Calu3 (cell line): ENCODE measurements at regions not wholly inside any gene's neighbourhood (a gene's known extent, or its start where the extent isn't known, plus 50 kb on each side); places are given as distances from the start of the nearest gene placed in this dataset.

ENCODE experiments used
- BruUV-seq: library from RNA; stranded (reverse); fragments of 400-500 nt; replicated peaks from 2 replicates; lab custom pipeline; 2021; lab: Mats Ljungman, UMichigan
- CTCF ChIA-PET: fragments of 300-600 bp; sonication (Branson Sonifier 250); formaldehyde crosslinking; loops from one replicate; lab custom pipeline; 2022; ENCODE audit warnings: antibody characterized with exemption; lab: Charles Lee
- DNase-seq: peaks from one replicate; pipeline ENCODE4 v3.0.0; 2022
- H3K27ac Mint-ChIP-seq: one replicate; pipeline ENCODE4 v1.8.0; 2022; ENCODE audit warnings: mixed read lengths; ENCODE audit not compliant: unreplicated experiment
- H3K27me3 Mint-ChIP-seq: one replicate; pipeline ENCODE4 v1.8.0; 2022; ENCODE audit warnings: mixed read lengths; ENCODE audit not compliant: unreplicated experiment
- H3K36me3 Mint-ChIP-seq: one replicate; pipeline ENCODE4 v1.8.0; 2022; ENCODE audit warnings: mild to moderate bottlenecking, moderate library complexity, mixed read lengths; ENCODE audit not compliant: insufficient read depth, unreplicated experiment
- H3K4me1 Mint-ChIP-seq: one replicate; pipeline ENCODE4 v1.8.0; 2022; ENCODE audit warnings: mild to moderate bottlenecking, low read depth, mixed read lengths; ENCODE audit not compliant: unreplicated experiment
- H3K4me3 Mint-ChIP-seq: one replicate; pipeline ENCODE4 v1.8.0; 2022; ENCODE audit warnings: mild to moderate bottlenecking, low read depth, moderate library complexity, mixed read lengths; ENCODE audit not compliant: unreplicated experiment
- H3K9me3 Mint-ChIP-seq: one replicate; pipeline ENCODE4 v1.8.0; 2022; ENCODE audit warnings: low read depth, mixed read lengths; ENCODE audit not compliant: unreplicated experiment
- intact Hi-C: fragments of 100-400 bp; cut with micrococcal nuclease; formaldehyde crosslinking; loops from one replicate; pipeline ENCODE4 v1.10.0; 2022; ENCODE audit not compliant: unreplicated experiment
- TF ChIP-seq, protein P1 (sequence below): fragments of 200-600 bp; IDR thresholded peaks from one replicate; pipeline ENCODE4 v1.8.0; 2022; ENCODE audit warnings: antibody characterized with exemption; ENCODE audit not compliant: unreplicated experiment

DNA sequence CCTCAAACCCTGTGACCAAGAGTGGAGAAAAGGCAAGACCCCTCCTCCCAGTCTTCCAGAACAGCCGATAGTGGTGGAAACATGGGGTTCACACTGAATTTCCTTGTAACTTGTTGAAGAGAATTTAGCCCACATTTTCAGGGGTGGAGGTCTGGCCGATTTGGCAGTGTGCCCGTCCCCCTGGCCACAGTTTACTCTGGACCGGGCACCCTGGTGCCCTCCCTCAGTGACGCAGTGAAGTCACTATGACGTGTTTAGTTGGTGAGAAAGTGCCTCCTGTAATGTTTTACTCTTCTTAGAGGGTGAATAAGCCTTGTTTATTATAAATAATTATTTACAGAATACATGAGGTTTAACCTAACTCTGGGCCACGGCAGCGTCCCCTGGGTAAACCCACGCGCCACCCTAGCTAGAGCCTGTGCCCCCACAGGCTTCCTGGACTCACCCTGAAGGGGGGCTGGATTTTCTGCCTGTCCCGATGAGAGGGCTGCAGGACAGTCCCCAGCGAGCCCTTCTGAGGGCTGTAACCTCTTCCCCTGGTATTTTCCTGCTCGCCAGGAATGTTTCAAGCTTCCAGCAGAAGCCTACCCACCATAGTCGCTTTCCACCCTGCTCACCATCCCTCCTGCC is 316.9 kb downstream of the SEC14L1 start:
- TF ChIP-seq, protein P1, sequence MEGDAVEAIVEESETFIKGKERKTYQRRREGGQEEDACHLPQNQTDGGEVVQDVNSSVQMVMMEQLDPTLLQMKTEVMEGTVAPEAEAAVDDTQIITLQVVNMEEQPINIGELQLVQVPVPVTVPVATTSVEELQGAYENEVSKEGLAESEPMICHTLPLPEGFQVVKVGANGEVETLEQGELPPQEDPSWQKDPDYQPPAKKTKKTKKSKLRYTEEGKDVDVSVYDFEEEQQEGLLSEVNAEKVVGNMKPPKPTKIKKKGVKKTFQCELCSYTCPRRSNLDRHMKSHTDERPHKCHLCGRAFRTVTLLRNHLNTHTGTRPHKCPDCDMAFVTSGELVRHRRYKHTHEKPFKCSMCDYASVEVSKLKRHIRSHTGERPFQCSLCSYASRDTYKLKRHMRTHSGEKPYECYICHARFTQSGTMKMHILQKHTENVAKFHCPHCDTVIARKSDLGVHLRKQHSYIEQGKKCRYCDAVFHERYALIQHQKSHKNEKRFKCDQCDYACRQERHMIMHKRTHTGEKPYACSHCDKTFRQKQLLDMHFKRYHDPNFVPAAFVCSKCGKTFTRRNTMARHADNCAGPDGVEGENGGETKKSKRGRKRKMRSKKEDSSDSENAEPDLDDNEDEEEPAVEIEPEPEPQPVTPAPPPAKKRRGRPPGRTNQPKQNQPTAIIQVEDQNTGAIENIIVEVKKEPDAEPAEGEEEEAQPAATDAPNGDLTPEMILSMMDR, result no peak
- CTCF ChIA-PET, result no interaction called here
- no peak overlapping the region for H3K4me3 Mint-ChIP-seq
- DNase-seq, result no peak
- H3K27ac Mint-ChIP-seq, result no peak overlapping the region
- H3K4me1 Mint-ChIP-seq, result peaks cover 34% of the 10 kb centered on the region
- no peaks in the 10 kb centered on the region for H3K27me3 Mint-ChIP-seq
- intact Hi-C loops, result loop anchor here (10.0 kb wide), 1 partner anchor 123 kb away; no protein-coding TSS in a partner anchor
- peaks cover 63% of the 10 kb centered on the region for H3K36me3 Mint-ChIP-seq
- BruUV-seq, result no TSS peak
- no peaks in the 10 kb centered on the region for H3K9me3 Mint-ChIP-seq

GRCh38 chr17:77458202-77459017 is 317.6 kb downstream of the SEC14L1 start:
- BruUV-seq, result no TSS peak
- Mint-ChIP-seq H3K9me3 (no peaks in the 10 kb centered on the region), H3K27ac (no peak overlapping the region), H3K4me1 (peaks cover 32% of the 10 kb centered on the region), H3K27me3 (no peaks in the 10 kb centered on the region), H3K36me3 (peaks cover 61% of the 10 kb centered on the region), H3K4me3 (no peak overlapping the region)
- intact Hi-C loops, result loop anchor here (10.0 kb wide), 1 partner anchor 124 kb away; no protein-coding TSS in a partner anchor
- TF ChIP-seq, protein P1, result no peak
- CTCF ChIA-PET, result no interaction called here
- DNase-seq, result no peak

DNA sequence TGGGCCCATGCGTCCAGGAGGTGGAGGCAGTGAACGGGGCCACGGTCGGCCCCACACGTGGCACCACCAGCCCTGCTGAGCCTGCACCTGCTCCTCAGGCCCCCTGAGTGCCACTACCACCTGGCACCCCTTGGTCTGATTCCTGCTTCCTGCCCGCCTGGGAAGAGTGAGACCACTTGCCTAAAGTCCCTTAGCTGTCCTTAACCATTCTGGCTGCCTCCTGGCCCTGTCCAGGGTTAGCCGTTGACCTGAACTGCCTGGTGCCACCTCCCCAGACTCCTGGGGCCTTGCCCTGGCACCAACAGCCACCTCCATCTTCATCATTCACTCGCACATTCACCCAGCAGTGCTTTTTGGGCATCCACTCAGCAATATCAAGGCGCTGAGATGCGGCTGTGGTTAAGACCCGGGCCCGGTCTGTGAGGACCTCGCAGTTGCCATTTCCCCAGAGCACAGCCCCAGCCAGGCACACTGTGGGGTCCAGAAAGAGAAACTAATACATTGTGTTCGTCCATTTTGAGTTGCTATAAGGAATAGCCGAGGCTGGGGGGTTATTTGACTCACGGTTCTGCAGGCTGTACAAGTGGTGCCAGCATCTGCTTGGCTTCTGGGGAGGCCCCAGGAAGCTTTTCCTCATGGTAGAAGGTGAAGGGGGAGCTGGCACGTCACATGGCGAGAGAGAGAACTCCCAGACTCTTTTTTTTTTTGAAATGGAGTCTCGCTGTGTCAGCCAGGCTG is 318.4 kb downstream of the SEC14L1 start:
- intact Hi-C loops, result loop anchor here (10.0 kb wide), 1 partner anchor 124 kb away; no protein-coding TSS in a partner anchor
- peaks cover 24% of the 10 kb centered on the region for H3K4me1 Mint-ChIP-seq
- no peak overlapping the region for H3K4me3 Mint-ChIP-seq
- H3K27me3 Mint-ChIP-seq, result no peaks in the 10 kb centered on the region
- peaks cover 59% of the 10 kb centered on the region for H3K36me3 Mint-ChIP-seq
- DNase-seq, result no peak
- BruUV-seq, result no TSS peak
- H3K27ac Mint-ChIP-seq, result no peak overlapping the region
- CTCF ChIA-PET, result interaction anchor here (0.7 to 1.0 kb wide), 2 partner anchors 15 to 509 kb away, joined by 3 read pairs; no protein-coding TSS in a partner anchor
- TF ChIP-seq, protein P1, result no peak
- no peaks in the 10 kb centered on the region for H3K9me3 Mint-ChIP-seq

DNA sequence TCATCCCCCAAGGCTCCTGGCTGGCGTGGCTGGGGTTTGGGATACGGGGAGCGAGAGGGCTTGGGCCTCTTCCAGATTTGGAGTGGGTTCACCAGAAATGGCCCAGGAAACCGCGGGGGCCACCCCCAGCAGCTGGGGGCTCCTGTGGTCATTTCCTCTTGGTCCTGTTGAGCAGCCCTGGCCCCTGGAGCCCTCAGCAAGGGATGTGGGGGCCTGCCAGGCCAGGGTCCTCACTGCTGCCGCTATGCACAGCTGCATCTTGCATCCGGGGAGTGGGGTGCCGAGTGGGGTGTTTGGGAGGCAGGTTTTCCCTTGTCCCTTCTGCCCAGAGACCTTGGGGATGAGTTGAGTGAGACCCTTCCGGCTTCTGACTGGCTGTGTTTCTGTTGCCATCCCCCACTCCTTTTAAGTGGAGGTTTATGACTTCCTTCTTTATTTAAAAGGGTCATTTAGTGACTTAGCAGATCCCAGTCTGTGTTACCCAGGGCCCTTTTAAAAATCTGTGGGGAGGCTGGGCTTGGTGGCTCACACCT is 319.8 kb downstream of the SEC14L1 start:
- BruUV-seq, result no TSS peak
- H3K4me3 Mint-ChIP-seq, result no peak overlapping the region
- CTCF ChIA-PET, result no interaction called here
- H3K9me3 Mint-ChIP-seq, result no peaks in the 10 kb centered on the region
- intact Hi-C loops, result no loop called here
- H3K36me3 Mint-ChIP-seq, result peaks cover 50% of the 10 kb centered on the region
- DNase-seq, result no peak
- no peak overlapping the region for H3K27ac Mint-ChIP-seq
- peaks cover 24% of the 10 kb centered on the region for H3K4me1 Mint-ChIP-seq
- TF ChIP-seq, protein P1, result no peak
- H3K27me3 Mint-ChIP-seq, result no peaks in the 10 kb centered on the region
